Hematopoietic multipotent progenitor cell treated with erythropoietin and hydrocortisone succinate and interleukin-3 and kit ligand, for 8 days (in vitro differentiated cells): ENCODE measurements at regions not wholly inside any gene's neighbourhood (a gene's known extent, or its start where the extent isn't known, plus 50 kb on each side); places are given as distances from the start of the nearest gene placed in this dataset.

Experiments used
- DNase-seq: peaks from one replicate; pipeline ENCODE4 v3.0.0-alpha.2; 2015

GRCh38 chr3:127139601-127140500, 53.1 kb upstream of the PRR23E start:
- DNase-seq = no peak

GRCh38 chr3:127140501-127141460, 52.1 kb upstream of the PRR23E start:
- DNase-seq = no peak

GRCh38 chr3:127141921-127142730, 50.8 kb upstream of the PRR23E start:
- no peak for DNase-seq
